ENCODE measurements at regions not wholly inside any gene's neighbourhood (a gene's known extent, or its start where the extent isn't known, plus 50 kb on each side); places are given as distances from the start of the nearest gene placed in this dataset.

DNA sequence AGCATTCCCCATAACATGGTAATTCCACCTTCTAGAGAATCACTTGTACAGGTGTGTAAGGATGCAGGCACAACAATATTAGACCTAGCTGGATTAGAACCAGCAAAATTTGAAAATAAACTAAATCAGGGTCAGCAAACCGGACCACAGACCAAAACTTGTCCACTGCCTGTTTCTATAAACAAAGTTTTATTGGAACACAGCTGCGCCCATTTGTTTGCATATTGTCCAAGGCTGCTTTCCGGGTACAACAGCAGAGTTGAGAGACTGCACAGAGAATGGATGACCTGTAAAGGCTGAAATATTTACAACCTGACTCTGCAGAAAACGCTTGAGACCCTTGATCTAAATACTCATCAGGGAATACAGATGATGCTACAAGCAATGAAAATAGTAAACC lies 73.6 kb upstream of the SLC45A1 start (continued):
- TF ChIP-seq TAF1 (conservative IDR thresholded peaks at IDR 0.05), result no peak
- TF ChIP-seq EGR1 (IDR thresholded peaks at IDR 0.05; ENCODE audit: low read depth in 2 of 2), result no peak
- no peak for TF ChIP-seq JUND (IDR thresholded peaks at IDR 0.05)
- no peak for TF ChIP-seq NR2F2 (IDR thresholded peaks at IDR 0.05)
- TF ChIP-seq RXRA (IDR thresholded peaks at IDR 0.05), result no peak
- no peak for TF ChIP-seq RAD21 (IDR thresholded peaks at IDR 0.05)
- TF ChIP-seq, protein P1, sequence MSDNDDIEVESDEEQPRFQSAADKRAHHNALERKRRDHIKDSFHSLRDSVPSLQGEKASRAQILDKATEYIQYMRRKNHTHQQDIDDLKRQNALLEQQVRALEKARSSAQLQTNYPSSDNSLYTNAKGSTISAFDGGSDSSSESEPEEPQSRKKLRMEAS (IDR thresholded peaks at IDR 0.05), result no peak

DNA sequence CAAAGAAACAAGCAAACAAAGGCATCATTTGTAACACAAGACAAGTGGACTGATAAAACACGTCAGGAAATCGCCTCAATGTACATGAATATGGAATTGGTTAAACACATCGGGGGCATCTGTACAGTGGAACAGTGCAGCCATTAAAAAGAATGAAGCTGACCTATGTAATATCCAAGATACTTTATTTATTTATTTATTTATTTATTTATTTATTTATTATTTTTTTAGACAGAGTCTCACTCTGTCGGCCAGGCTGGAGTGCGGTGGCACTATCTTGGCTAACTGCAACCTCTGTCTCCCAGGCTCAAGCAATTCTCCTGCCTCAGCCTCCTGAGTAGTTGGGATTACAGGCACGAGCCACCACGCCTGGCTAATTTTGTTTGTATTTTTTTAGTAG lies 75.4 kb upstream of the SLC45A1 start:
- no peak overlapping the region for H3K9ac ChIP-seq (ENCODE audit: low read depth in 1 of 2, low read length in 2 of 2)
- peaks cover 8 to 30% (median 18%) of the 10 kb centered on the region in 4 donors for H3K4me1 ChIP-seq (ENCODE audit: control insufficient read depth in 4 of 4, insufficient read depth in 4 of 4, low read length in 3 of 4)
- H3K4me3 ChIP-seq (ENCODE audit: low read depth in 1 of 3, low read length in 3 of 3), result no peak overlapping the region
- H3K9me3 ChIP-seq (ENCODE audit: control insufficient read depth in 4 of 4, low read length in 3 of 4), result no peaks in the 10 kb centered on the region
- no peak for TF ChIP-seq RAD21 (IDR thresholded peaks at IDR 0.05)
- no peaks in the 10 kb centered on the region for H3K27me3 ChIP-seq (ENCODE audit: control insufficient read depth in 4 of 4, insufficient read depth in 4 of 4, low read length in 3 of 4)
- DNase-seq (ENCODE audit: low spot score), result no peak
- no peak overlapping the region for H3K27ac ChIP-seq (ENCODE audit: low read depth in 1 of 2, low read length in 2 of 2)
- no peaks in the 10 kb centered on the region for H3K36me3 ChIP-seq (ENCODE audit: control insufficient read depth in 4 of 4, insufficient read depth in 3 of 4, low read depth in 1 of 4, low read length in 3 of 4)
- WGBS, result 83% methylated on average over 7 of the region's 7 CpGs

DNA sequence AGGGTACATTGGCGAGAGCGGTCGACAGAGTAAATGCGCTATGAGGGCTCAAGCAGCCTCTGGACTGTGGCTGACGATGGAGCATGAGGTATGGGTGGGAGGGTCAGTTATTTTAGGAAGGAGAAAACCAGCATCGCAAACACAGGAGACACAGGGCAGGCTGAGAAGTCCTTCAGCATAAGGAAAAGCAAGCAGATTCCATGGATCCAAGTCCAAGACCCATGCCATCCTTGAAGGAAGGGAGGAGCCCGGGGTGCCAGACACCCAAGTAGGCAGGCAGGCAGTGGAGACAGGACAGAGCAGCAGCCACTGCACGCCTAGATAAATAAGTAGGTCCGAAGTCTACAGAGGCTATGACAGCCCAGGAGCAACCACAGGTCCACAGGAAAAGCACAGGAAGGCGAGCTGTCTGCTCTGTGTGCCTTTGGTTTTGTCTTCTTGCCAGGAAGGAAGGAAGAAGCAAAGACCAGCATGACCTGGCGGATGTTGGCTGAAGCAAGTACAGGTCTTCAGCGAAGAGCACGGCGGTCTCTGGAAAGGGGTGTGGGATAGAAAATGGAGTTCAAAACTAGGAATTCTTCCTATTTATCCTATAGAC lies 76.4 kb upstream of the SLC45A1 start:
- TF ChIP-seq RXRA (IDR thresholded peaks at IDR 0.05) (peak; percentile 21 to 46), RAD21 (IDR thresholded peaks at IDR 0.05) (peak in 1 of 2 donors; percentile 34), GABPA (IDR thresholded peaks at IDR 0.05 in 1 of 2, conservative IDR thresholded peaks at IDR 0.05 in 1 of 2) (no peak), NR2F2 (IDR thresholded peaks at IDR 0.05) (peak; percentile 29), EGR1 (IDR thresholded peaks at IDR 0.05; ENCODE audit: low read depth in 2 of 2) (no peak), HNF4A (conservative IDR thresholded peaks at IDR 0.05) (peak; percentile 61 to 73), SP1 (IDR thresholded peaks at IDR 0.05) (peak; percentile 65), HNF4G (IDR thresholded peaks at IDR 0.05) (peak; percentile 39)
- TF ChIP-seq, protein P2, sequence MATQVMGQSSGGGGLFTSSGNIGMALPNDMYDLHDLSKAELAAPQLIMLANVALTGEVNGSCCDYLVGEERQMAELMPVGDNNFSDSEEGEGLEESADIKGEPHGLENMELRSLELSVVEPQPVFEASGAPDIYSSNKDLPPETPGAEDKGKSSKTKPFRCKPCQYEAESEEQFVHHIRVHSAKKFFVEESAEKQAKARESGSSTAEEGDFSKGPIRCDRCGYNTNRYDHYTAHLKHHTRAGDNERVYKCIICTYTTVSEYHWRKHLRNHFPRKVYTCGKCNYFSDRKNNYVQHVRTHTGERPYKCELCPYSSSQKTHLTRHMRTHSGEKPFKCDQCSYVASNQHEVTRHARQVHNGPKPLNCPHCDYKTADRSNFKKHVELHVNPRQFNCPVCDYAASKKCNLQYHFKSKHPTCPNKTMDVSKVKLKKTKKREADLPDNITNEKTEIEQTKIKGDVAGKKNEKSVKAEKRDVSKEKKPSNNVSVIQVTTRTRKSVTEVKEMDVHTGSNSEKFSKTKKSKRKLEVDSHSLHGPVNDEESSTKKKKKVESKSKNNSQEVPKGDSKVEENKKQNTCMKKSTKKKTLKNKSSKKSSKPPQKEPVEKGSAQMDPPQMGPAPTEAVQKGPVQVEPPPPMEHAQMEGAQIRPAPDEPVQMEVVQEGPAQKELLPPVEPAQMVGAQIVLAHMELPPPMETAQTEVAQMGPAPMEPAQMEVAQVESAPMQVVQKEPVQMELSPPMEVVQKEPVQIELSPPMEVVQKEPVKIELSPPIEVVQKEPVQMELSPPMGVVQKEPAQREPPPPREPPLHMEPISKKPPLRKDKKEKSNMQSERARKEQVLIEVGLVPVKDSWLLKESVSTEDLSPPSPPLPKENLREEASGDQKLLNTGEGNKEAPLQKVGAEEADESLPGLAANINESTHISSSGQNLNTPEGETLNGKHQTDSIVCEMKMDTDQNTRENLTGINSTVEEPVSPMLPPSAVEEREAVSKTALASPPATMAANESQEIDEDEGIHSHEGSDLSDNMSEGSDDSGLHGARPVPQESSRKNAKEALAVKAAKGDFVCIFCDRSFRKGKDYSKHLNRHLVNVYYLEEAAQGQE (IDR thresholded peaks at IDR 0.05), result no peak
- Histone ChIP-seq H3K4me1 (ENCODE audit: control insufficient read depth in 4 of 4, insufficient read depth in 4 of 4, low read length in 3 of 4) (peaks cover 8 to 25% (median 18%) of the 10 kb centered on the region in 4 donors), H3K36me3 (ENCODE audit: control insufficient read depth in 4 of 4, insufficient read depth in 3 of 4, low read depth in 1 of 4, low read length in 3 of 4) (no peaks in the 10 kb centered on the region), H3K27me3 (ENCODE audit: control insufficient read depth in 4 of 4, insufficient read depth in 4 of 4, low read length in 3 of 4) (no peaks in the 10 kb centered on the region), H3K9me3 (ENCODE audit: control insufficient read depth in 4 of 4, low read length in 3 of 4) (no peaks in the 10 kb centered on the region), H3K9ac (ENCODE audit: low read depth in 1 of 2, low read length in 2 of 2) (peak overlapping the region in 1 of 2 donors; percentile 1), H3K27ac (ENCODE audit: low read depth in 1 of 2, low read length in 2 of 2) (peak overlapping the region; percentile 25 to 41), H3K4me3 (ENCODE audit: low read depth in 1 of 3, low read length in 3 of 3) (no peak overlapping the region)
- WGBS, result 67% methylated on average over 14 of the region's 14 CpGs
- DNase-seq (ENCODE audit: low spot score), result no peak
